Central memory CD4-positive, alpha-beta T cell (primary cell): ENCODE measurements at regions not wholly inside any gene's neighbourhood (a gene's known extent, or its start where the extent isn't known, plus 50 kb on each side); places are given as distances from the start of the nearest gene placed in this dataset.
"Not testable (repeated sequence)": the region's sequence is repeated elsewhere in the genome, so short reads cannot be mapped to it uniquely, and the experiment has no call there.

Source experiments
- DNase-seq: peaks from one replicate; pipeline ENCODE4 v3.0.0; 2022

DNA sequence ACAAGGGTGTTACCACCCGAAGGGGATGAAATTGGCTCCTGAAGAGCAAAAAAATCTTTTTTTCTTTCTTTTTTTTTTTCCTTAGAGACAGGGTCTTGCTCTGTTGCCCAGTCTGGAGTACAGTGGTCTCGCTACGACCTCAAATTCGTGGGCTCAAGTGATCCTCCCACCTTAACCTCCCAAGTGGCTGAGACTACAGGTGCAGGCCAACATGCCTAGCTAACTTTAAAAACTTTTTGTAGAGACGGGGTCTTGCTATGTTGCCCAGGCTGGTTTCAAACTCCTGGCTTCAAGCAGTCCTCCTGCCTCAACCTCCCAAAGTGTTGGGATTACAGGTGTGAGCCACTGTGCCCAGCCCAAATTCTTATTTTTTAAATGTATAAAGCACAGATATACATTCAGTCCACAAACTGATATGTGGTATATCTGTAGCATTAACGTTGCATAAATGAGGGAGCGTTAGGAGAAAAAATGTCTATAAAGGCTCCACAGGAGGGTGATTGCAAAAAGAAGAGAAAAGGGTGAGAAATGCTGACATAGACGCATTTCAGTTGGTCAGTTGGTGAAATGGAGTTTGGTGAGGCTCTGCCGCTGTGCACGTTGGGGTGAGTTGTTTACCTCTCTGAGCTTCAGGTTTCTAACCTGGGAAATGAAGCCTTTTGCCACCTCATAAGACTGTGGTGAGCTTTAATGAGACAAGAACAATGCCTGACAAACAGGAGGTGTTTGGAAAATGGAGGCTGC lies 100.7 kb upstream of the PODXL start:
- no peak for DNase-seq

DNA sequence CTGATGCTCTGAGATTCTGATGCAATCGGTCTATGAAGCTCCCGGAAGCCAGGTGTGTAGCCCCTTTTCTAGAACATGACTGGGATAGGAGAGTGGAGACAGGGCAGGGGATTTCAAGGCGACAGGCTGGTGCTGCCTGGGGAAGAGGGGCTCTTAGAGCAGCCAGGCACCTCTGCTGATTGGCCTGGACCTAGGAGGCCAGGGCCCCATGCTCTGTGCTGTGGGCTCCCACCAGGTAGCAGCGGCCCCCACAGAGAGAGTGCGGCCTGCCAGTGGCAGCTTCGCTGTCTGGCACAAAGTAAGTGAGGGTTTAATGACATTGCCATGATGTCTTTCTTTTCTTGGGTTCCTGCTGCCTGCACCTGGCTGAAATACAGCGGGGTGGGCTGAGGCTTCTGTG lies 99.4 kb upstream of the PODXL start:
- no peak for DNase-seq

DNA sequence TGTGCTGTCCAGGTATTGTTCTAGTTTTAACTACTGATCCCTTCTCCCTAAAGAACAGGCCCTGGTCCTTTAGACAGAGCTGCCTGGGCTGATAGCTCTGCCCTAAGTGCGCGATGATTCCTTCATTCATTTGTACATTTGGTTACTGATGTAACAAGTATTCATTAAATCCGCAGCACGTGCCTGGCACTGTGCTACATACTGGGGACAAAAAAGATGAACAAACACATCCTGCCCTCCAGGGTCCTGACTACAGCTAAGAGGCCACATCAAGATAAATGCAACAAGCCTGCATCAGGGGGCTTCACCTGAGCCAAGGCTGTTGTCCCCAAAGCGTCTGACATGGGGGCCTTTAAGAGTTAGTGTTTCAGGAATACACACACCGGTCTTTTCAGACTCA lies 99.0 kb upstream of the PODXL start:
- no peak for DNase-seq

DNA sequence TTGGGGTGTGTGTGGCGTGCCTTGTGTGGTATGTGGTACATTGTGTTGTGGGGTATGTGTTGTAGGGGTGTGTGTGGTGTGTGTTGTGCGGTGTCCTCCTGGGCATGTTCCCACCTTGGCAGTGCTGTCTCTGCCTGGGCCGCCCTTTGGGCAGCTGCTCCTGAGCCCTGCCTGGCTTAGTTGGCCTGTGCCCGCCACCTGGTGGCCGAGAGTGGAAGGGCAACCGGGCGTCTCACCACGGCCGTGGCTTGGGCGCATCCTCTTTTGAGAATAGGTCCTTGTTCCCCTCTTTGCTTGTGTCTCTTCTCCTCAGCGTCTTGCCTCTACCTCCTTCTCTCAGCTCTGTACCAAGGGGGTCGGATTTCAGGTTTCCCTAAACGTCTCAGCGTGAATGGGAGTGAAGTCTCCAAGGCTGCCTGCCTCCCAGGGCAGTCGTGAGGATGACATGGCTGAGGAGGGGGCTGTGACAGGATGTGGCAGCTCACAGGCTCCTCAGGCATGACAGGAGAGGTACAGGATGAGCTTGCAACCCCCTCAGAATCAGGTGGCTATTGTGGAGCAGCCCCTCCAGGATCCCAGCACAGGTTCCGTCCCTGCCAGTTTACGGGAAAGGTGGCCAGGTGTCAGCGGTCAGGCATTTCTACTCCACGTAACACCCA lies 98.4 kb upstream of the PODXL start:
- DNase-seq, result peak; percentile 54

DNA sequence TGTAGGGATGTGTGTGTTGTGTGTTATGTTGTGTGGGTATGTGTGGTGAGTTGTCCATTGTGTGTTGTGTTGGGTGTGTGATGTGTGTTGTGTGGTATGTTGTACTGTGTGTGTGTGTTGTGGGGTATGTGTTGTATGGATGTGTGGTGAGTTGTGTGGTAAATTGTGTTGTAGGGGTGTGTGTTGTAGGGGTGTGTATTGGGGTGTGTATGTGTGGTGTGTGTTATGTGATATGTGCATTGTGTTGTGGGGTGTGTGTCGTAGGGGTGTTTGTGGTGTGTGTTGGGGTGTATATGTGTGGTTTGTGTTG lies 97.8 kb upstream of the PODXL start:
- no peak for DNase-seq

DNA sequence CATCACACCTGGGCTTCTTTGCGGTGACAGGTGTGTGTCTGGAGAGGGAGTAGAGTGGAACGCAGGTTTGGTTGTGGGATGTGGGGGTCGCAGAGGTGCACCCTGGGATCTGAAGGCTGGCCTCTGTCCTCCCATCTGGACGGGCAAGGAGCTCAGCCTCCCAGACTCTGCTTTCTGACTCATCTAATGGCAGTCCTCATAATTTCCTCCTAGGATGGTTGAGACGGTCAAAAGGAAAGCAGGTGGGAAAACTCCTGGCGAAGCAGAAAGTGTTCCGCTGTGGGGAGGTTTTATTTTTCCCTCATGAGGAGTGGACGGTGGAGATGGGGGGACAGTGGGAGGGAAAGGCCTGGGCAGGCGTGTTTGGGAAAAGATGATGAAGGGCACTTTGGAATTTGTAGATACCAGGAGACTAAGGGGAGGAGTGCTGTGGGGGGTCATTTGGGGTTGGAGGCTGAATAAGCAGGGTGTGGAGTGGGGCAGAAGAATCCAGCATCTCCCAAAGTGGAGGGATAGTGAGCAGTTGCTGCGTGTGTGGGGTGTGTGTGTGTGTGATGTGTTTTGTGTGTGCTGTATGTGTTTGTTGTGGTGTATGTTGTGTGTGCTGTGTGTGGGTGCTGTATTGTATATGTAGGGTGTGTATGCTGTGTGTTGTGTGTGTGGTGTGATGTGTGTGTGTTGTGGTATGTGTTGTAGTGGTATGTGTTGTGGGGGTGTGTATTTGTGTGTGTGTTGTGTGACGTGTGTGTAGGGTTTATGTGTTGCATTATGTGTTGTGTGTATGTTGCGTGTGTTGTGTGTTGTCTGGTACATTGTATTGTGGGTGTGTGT lies 97.2 kb upstream of the PODXL start:
- no peak for DNase-seq

DNA sequence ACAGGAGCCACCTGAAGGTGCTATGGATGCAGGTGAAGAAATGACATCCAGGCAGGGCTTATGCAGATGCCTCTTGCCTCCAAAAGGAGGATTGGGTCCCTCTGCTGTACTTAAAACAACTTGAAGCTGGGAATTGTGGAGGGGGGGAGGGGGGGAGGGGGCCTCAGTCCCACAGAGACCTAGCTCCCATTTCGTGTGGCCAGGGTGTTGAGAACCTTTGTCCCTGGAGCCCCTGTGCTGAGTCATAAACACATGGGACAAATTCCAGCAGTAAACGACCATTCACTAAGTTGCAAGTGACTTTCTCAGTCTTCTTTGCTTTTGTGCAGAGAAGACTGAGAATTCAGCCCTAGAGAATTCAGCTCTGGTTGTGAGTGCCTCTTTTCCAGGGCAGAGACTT lies 96.5 kb upstream of the PODXL start:
- no peak for DNase-seq

DNA sequence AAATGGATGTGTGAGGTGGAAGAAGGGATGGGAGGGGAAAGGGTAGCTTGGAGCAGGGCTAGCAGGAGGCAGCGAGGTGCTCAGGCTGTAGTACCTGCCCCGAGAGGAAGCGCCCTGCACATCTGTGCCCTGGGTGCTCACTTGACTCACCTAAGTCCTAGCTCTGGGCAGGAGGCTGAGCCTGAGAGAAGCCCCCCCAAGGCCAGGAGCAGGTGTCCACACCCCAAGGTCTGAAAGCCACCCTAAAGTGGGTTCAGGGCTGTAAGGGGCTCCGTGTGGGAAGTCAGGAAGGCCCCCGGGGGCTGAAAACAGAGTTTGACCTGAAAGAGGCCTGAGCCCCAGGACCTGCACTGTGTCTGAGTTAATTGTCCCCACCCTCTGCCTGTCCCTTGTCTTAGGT lies 95.8 kb upstream of the PODXL start:
- DNase-seq, result no peak

DNA sequence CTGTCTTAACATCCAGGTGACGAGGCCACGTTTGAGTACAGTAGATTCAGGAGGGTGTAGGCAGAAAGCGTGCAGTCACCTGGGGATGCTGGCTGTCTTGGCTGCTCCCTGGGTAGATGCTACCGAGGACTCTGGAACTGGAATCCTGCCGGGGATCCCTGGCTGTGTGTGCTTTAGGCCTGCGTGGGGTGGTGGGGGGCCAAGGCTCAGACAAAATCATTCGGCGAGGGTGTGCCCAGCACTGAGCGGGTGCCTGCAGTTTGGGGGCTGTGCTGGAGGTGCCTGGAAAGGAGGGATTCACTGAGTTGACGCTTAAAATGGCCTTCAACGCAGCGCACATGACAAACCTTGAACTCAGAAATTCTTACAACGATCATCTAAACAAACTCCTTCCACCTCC lies 93.5 kb upstream of the PODXL start:
- no peak for DNase-seq

DNA sequence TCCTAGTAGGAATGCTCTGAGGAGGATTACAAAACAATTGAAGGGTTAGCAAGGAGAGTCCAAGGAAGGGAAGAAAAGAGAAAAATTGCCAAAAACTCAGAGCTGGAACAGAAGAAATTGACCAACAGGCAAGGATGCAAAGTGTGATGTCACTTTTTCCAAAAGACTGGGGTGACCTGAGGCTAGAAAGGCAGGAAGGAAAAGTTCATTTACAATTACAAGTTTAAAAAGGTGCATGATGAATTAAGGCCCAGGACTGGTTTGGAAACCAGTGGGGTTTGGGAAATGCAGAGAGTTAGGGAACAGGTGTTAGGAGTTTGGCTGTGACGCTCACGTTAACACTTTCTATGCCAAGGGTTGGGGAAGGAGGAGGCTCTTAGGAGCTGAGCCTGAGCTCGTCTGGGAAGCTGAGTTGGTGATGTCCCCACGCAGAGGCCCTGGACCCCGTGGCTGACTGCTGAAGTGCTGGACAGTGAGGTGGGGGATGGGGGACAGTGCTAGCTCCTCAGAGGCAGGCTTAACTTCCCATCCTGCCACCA lies 92.6 kb upstream of the PODXL start:
- DNase-seq, result no peak

DNA sequence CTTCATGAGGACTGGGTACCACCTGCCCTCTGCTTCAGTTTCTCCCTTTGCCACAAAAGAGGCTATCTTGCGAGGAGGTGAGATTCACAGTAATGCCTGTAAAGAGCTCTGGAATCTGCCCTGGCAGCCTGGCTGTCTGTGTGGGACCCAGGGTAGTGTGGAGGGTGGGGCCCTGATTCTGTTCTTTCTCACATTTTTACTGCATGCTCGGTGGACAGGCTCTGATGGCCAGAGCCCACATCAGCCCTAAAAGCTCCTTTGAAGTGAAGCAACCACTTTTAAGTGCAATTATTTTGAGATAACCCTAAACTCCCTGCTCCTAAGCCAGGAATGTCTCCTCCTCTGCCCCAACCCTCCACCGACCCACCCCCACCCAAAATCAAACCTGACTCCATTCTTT lies 92.1 kb upstream of the PODXL start:
- no peak for DNase-seq

DNA sequence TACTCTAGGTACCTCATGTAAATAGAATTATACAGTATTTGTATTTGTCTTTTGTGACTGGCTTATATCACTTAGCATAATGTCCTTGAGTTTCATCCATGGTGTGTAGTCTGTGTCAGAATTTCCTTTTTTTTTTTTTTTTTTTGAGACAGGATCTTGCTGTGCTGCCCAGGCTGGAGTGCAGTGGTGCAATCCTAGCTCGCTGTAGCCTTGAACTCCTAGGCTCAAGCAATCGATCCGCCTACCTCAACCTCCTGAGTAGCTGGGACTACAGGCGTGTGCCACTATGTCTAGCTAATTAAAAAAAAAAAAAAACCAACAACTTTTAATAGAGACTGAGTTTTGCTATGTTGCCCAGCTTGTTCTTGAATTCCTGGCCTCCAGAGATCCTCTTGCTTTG lies 89.8 kb upstream of the PODXL start:
- DNase-seq, result no peak

DNA sequence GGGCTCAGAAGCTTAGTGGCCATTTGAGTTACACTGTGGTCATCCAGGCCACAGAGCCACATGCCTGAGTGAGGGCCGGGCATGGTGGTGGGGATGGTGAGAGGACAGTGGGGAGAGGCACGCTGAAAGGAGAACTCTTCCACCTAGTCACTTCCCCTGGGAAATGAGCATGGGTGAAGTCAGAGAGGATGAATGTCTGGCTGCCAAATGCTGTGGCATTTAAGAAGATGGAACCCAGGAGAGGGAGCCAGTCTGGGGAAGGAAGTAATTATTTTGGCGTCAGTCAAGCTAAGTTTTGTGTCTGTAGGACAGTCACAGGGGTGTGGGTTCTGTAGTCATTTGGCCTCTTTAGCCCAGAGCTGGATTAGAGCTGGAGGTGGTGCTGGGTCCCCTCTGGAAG lies 86.0 kb upstream of the PODXL start:
- no peak for DNase-seq

DNA sequence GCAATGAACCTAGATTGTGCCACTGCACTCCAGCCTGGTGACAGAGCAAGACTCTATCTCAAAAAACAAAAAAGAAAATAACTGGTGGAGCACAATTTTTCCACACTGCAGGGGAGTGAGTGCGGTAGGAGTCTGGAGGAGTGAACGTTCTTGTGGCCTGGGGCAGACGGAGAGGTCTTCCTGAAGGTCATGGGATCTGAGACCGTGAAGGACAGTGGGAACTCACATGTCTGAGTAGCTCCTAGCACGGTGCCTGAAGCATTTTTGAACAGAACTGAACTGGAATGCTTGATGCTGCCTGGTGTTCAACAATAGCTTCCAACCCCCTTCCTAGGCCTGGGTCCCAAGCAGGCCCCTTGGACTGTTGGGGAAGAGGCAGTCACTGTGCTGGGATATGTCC lies 84.3 kb upstream of the PODXL start:
- no peak for DNase-seq

DNA sequence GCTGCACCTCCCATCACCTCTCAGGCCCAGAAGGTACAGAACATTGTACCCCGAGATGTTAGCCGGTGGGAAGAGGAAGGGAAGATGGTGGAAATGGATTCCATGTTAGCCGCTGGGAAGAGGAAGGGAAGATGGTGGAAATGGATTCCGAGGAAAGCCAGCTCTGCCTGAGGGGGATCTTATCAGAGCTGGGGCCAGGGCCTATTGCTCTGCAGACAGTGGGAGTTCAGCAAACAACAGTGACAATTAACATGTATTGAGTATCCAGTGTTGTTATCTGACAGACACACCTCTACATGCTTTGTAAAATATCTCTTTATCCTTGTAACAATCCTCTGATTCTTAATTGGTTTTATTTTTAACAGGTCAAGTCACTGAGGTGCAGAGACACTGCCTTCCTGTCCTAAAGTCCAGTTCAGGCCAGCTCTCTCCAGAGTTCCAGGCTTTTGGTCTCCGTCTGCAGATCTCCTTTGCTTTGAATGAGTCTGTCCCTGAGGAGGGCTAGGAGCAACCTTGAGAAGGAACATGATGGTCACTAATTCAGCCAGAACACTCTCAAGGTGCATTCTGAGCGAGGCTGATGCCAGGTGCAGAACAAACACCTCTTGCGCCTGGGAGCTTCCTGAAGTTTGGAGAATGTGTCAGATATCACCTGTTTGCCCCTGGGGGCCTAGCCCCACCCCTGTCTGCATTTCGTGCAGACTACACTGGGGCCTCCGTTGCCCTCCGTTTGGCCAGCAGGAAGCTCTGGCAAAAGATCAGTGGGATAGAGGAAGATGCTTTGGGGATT lies 82.4 kb upstream of the PODXL start:
- no peak for DNase-seq

DNA sequence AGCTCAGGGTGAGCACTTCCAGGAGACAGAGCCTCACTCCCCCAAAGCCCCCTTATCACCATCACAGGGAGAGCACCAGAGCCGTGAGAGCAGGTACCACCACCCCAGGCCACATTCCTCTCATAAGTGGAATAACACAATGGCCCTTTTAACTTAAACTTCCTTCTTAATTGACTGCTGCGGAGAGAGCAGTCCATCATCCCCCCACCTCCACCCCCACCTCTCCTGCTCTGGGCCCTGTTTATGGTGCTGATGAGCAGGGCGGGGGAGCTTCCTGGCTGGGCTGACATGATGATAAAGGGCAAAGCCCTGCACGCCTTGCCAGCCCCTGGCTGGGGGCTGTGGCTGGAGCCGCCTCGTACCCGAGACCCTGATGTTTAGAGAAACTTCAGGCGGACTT lies 81.4 kb upstream of the PODXL start:
- DNase-seq, result no peak

DNA sequence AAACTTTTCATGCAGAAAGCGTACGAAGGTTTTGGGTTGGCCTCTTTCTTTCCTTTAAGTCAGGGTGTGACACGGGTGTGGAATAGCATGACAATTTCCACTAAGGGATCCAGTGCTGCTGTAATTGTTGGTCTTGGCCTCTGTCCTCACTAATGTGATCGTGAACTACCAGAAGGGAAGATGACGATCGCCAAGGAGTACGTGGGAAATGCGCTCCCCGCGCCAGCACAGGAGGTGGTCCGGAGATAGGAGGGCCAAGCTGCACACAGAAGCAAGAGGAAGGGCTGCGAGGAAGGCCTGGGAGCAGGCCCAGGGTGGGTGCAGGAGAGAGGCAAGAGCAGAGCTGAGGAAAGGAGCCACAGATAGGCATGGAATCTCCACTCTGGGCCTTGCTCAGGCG lies 79.7 kb upstream of the PODXL start:
- no peak for DNase-seq

DNA sequence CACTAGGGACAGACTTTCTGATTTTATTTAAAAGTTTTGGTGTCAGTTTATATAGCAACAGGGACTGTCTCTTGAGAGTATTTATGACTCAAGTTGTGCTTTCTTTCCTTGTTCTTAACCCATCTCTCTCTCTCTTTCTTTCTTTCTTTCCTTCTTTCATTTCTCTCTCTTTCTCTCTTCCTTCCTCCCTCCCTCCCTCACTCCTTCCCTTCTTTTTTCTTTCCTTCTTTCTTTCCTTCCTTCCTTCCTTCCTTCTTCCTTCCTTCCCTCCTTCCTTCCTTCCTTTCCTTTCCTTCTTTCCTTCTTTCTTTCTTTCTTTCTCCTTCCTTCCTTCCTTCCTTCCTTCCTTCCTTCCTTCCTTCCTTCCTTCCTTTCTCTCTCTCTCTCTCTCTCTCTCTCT lies 77.8 kb upstream of the PODXL start:
- not testable (repeated sequence) for DNase-seq

DNA sequence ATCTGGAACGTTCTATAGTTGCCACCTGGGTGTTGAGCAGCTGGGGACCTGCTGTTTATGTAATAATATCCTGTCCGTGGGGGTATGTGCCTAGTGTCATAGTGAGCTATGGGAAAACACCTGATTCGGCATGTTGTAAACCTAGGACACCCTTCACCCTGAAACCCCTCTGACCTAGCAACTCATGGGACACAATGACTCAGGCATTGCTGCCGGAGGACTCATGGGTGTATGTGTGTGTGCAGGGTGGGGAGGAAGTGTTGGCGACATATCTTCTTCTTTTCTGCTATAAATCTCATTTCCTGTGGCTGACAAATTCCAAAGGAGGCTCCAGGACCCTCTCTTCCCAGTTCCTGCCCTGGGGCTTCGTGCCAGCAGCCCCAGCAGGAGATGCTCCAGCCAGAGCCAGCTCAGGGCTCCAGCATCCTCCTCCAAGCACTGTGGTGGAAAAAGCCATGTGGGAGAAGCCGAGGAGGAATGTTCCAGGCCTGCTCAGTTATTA lies 77.0 kb upstream of the PODXL start:
- no peak for DNase-seq

DNA sequence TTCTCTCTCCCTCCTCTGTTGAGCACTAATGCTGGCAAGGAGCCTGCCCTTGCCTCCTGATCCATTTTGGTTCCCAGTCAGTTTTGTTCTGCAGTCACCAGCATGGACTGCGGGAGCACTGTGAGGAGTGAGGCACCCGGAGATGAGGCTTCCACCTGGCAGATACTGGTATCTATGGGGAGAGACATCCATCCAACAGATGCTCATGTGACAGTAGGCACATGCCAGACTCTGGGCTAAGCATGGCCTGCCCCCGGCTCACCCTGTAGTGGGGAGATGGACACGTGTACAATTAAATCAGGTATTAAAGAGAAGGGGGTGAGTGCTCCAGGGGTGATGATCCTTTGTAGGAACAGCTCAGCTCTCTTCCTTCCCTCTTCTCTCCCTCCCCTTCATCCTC lies 74.0 kb upstream of the PODXL start:
- DNase-seq, result no peak

DNA sequence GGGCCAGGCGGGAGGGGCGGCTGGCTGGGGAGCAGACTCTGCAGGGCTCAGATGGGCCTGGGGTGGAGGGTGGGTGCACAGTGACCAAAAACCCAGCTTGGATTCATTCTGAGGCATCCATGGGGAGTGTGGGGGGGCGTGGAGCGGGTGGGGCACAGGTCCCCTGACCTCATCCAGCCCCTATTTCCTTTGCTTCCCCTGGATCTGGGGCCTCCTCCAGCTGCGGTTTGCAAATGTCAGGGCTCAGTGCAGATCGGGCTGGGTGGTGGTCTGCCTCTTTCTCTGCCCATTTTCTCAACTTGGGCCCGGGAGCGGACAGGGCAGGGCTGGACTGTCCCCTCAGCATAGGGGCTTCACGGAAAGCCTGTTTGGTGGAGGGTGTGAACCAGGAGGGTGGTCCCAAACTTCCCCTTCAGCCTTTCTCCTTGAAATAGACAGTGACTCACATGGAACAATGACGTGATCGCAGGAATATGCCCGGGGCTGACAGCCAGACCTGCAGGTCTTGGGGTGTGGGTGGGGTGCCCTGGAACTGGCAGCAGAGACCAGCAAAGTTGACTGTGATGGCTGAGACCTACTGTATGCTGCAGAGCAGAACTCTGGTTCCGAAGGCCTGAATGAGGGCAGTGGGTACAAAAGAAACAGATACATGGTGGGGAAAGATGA lies 72.9 kb upstream of the PODXL start:
- DNase-seq, result no peak

DNA sequence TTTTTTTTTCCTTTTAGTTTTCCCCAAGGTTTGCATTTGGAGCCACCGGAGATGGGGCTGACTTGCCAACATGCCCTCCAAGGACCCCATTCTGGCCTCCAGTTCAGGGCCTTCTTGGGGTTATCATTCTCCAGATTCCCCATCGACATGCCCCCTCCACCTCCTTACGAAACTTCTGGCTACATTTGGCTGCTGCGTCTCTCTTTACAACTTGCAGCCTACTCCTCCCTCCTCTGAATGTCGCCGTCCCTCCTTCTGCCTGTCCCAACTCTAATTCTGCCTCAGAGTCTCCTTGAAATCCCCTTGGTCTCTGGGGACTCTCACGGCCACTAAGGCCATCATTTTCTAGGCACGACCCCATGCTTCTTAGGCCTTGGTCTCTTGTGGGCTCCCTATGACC lies 72.2 kb upstream of the PODXL start:
- DNase-seq, result no peak
